SU-DHL-6 (cell line): ENCODE measurements at regions not wholly inside any gene's neighbourhood (a gene's known extent, or its start where the extent isn't known, plus 50 kb on each side); places are given as distances from the start of the nearest gene placed in this dataset.
"Not testable (repeated sequence)": the region's sequence is repeated elsewhere in the genome, so short reads cannot be mapped to it uniquely, and the experiment has no call there.

Experiments
- H2AFZ ChIP-seq: fragments of 200-600 bp; sonication (generic); 2 replicates; pipeline ENCODE4 v1.6.1; 2014; ENCODE audit warnings: low read depth, mild to moderate bottlenecking, moderate library complexity, mixed read lengths, antibody characterized with exemption, low read length; ENCODE audit not compliant: severe bottlenecking
- H3F3A ChIP-seq: fragments of 200-600 bp; shearing (Covaris generic); 2 replicates; pipeline ENCODE4 v1.6.0; 2016; ENCODE audit warnings: antibody characterized with exemption, mild to moderate bottlenecking; ENCODE audit not compliant: insufficient read depth
- H3K27ac ChIP-seq: fragments of 200-600 bp; sonication (generic); 2 replicates; pipeline ENCODE4 v1.5.1; 2016; ENCODE audit warnings: low read depth, mild to moderate bottlenecking, low read length, moderate library complexity, mixed read lengths
- H3K27me3 ChIP-seq: fragments of 200-600 bp; sonication (generic), shearing (Covaris generic); 2 replicates; pipeline ENCODE4 v1.6.0; 2014; ENCODE audit warnings: mild to moderate bottlenecking, low read length
- H3K36me3 ChIP-seq: fragments of 200-600 bp; sonication (generic); 2 replicates; pipeline ENCODE4 v1.6.1; 2014; ENCODE audit warnings: mild to moderate bottlenecking, low read length, mixed read lengths
- H3K4me2 ChIP-seq: fragments of 300-600, 200-600 bp; shearing (Covaris generic), sonication (generic); 2 replicates; pipeline ENCODE4 v1.6.0; 2014; ENCODE audit warnings: low read length, low read depth, mild to moderate bottlenecking; ENCODE audit not compliant: poor library complexity, severe bottlenecking
- H3K4me3 ChIP-seq: fragments of 200-600 bp; sonication (generic); 2 replicates; pipeline ENCODE4 v1.5.1; 2014; ENCODE audit warnings: antibody characterized with exemption, low read length, mild to moderate bottlenecking, mixed read lengths; ENCODE audit not compliant: insufficient read depth, poor library complexity, severe bottlenecking
- H3K79me2 ChIP-seq: fragments of 200-600 bp; sonication (generic); 2 replicates; pipeline ENCODE4 v1.6.1; 2014; ENCODE audit warnings: mild to moderate bottlenecking, low read length, moderate library complexity; ENCODE audit not compliant: insufficient read depth
- H3K9ac ChIP-seq: fragments of 200-600 bp; sonication (generic); 2 replicates; pipeline ENCODE4 v1.7.0; 2014; ENCODE audit warnings: mild to moderate bottlenecking, low read length
- H3K9me2 ChIP-seq: fragments of 200-600 bp; sonication (generic); replicated peaks from 2 replicates; pipeline ENCODE4 v1.6.1; 2014; ENCODE audit warnings: low read length; ENCODE audit not compliant: insufficient read depth
- H3K9me3 ChIP-seq: fragments of 200-600 bp; sonication (generic); 2 replicates; pipeline ENCODE4 v1.6.1; 2014; ENCODE audit warnings: low read length, mixed read lengths; ENCODE audit not compliant: insufficient read depth
- H4K20me1 ChIP-seq: fragments of 200-600 bp; sonication (generic); 2 replicates; pipeline ENCODE4 v1.6.1; 2014; ENCODE audit warnings: low read depth, mild to moderate bottlenecking, antibody characterized with exemption, low read length, moderate library complexity, mixed read lengths

GRCh38 chr4:49129870-49130269 is 143.8 kb downstream of the CWH43 start:
- not testable (repeated sequence) for H3K79me2 ChIP-seq, H3K4me3 ChIP-seq, H3K9me3 ChIP-seq, H3K27ac ChIP-seq, H3F3A ChIP-seq, H3K36me3 ChIP-seq, H3K9ac ChIP-seq, H4K20me1 ChIP-seq, H3K27me3 ChIP-seq, H2AFZ ChIP-seq, H3K9me2 ChIP-seq, H3K4me2 ChIP-seq

GRCh38 chr4:49130724-49131123 is 144.6 kb downstream of the CWH43 start:
- not testable (repeated sequence) for H3K4me2 ChIP-seq, H4K20me1 ChIP-seq, H3K36me3 ChIP-seq, H3K27me3 ChIP-seq, H3K79me2 ChIP-seq, H3K9me3 ChIP-seq, H2AFZ ChIP-seq, H3K9me2 ChIP-seq, H3K9ac ChIP-seq, H3K4me3 ChIP-seq, H3K27ac ChIP-seq, H3F3A ChIP-seq

- not testable (repeated sequence) for H3K9ac ChIP-seq, H3K27me3 ChIP-seq, H3K9me2 ChIP-seq, H3K4me2 ChIP-seq, H3K9me3 ChIP-seq, H3K36me3 ChIP-seq, H2AFZ ChIP-seq, H4K20me1 ChIP-seq, H3K27ac ChIP-seq, H3F3A ChIP-seq, H3K4me3 ChIP-seq, H3K79me2 ChIP-seq
These were observed 151.0 kb downstream of the CWH43 start for GRCh38 chr4:49137043-49137442.

- H3K36me3 ChIP-seq, H3K4me2 ChIP-seq, H3K9me3 ChIP-seq, H4K20me1 ChIP-seq, H3K9me2 ChIP-seq, H3K27me3 ChIP-seq, H3K9ac ChIP-seq, H2AFZ ChIP-seq, H3F3A ChIP-seq, H3K27ac ChIP-seq, H3K79me2 ChIP-seq, H3K4me3 ChIP-seq: not testable (repeated sequence)
These were observed 151.9 kb downstream of the CWH43 start for GRCh38 chr4:49137961-49138360.

- not testable (repeated sequence) for H3K9me2 ChIP-seq, H3K79me2 ChIP-seq, H3K27ac ChIP-seq, H4K20me1 ChIP-seq, H3K4me3 ChIP-seq, H3K27me3 ChIP-seq, H3K4me2 ChIP-seq, H3K36me3 ChIP-seq, H3F3A ChIP-seq, H3K9ac ChIP-seq, H2AFZ ChIP-seq, H3K9me3 ChIP-seq
These were observed 152.7 kb downstream of the CWH43 start for GRCh38 chr4:49138818-49139217.

- H3K27ac ChIP-seq, H3K4me3 ChIP-seq, H3K79me2 ChIP-seq, H3K4me2 ChIP-seq, H3K9me3 ChIP-seq, H3K27me3 ChIP-seq, H3F3A ChIP-seq, H3K36me3 ChIP-seq, H2AFZ ChIP-seq, H3K9ac ChIP-seq, H3K9me2 ChIP-seq, H4K20me1 ChIP-seq: not testable (repeated sequence)
These were observed 153.4 kb downstream of the CWH43 start for GRCh38 chr4:49139513-49139912.

- not testable (repeated sequence) for H3K79me2 ChIP-seq, H2AFZ ChIP-seq, H3K9me2 ChIP-seq, H4K20me1 ChIP-seq, H3K4me2 ChIP-seq, H3K36me3 ChIP-seq, H3K27ac ChIP-seq, H3K4me3 ChIP-seq, H3F3A ChIP-seq, H3K9ac ChIP-seq, H3K27me3 ChIP-seq
- peaks cover 13% of the 10 kb centered on the region for H3K9me3 ChIP-seq
These were observed 154.3 kb downstream of the CWH43 start for GRCh38 chr4:49140351-49140750.

GRCh38 chr4:49141955-49142354 is 155.9 kb downstream of the CWH43 start:
- H3K9me3 ChIP-seq, result peaks cover 28% of the 10 kb centered on the region
- H3K9ac ChIP-seq, H4K20me1 ChIP-seq, H3K27ac ChIP-seq, H3F3A ChIP-seq, H3K36me3 ChIP-seq, H2AFZ ChIP-seq, H3K4me3 ChIP-seq, H3K27me3 ChIP-seq, H3K9me2 ChIP-seq, H3K4me2 ChIP-seq, H3K79me2 ChIP-seq: not testable (repeated sequence)
